Testis (tissue), 2 donors: ENCODE measurements at regions not wholly inside any gene's neighbourhood (a gene's known extent, or its start where the extent isn't known, plus 50 kb on each side); places are given as distances from the start of the nearest gene placed in this dataset.

Experiments used
- DNase-seq: peaks from one replicate; pipeline ENCODE4 v3.0.0-alpha.2; 2019
- H3K27ac ChIP-seq, 2 donors: fragments of 200-600 bp; sonication (generic); one replicate each; pipeline ENCODE4 v1.5.1; 2019
- H3K27me3 ChIP-seq: fragments of 200-600 bp; sonication (generic); one replicate; pipeline ENCODE4 v1.5.1; 2019
- H3K36me3 ChIP-seq: fragments of 200-600 bp; sonication (generic); one replicate; pipeline ENCODE4 v1.5.1; 2017; ENCODE audit warnings: low read depth; ENCODE audit errors: missing control alignments
- H3K4me1 ChIP-seq: fragments of 200-600 bp; sonication (generic); one replicate; pipeline ENCODE4 v1.5.1; 2019
- H3K4me3 ChIP-seq, 2 donors: fragments of 200-600 bp; sonication (generic); one replicate each; pipeline ENCODE4 v1.5.1; 2017 to 2019
- H3K9me3 ChIP-seq: fragments of 200-600 bp; sonication (generic); one replicate; pipeline ENCODE4 v1.5.1; 2017
- CTCF ChIP-seq, 3 experiments: fragments of 450-650 bp in 2 of 3; fragments of 200-600 bp in 1 of 3; sonication (generic) in 1 of 3; IDR thresholded peaks; one replicate each; pipeline ENCODE4 v1.5.1; 2016 to 2019; ENCODE audit warnings: antibody characterized with exemption in 3 of 3, mild to moderate bottlenecking in 2 of 3, moderate library complexity in 1 of 3
- POLR2A ChIP-seq: fragments of 450-650 bp; IDR thresholded peaks from one replicate; pipeline ENCODE4 v1.6.1; 2017; ENCODE audit warnings: antibody characterized with exemption, mild to moderate bottlenecking, moderate library complexity
- WGBS, 2 donors: methylation state at CpG; one replicate each; pipeline ENCODE4 v1.1.5; 2018; 5-methylcytosine and 5-hydroxymethylcytosine counted together
- intact Hi-C: fragments of 100-400 bp; cut with DNase I; formaldehyde crosslinking; loops from one replicate; pipeline ENCODE4 v1.15.1; 2023; ENCODE audit warnings: low total_unique reads

GRCh38 chr20:11212272-11212671, 538.5 kb upstream of the JAG1 start:
- DNase-seq = no peak
- no peaks in the 10 kb centered on the region for H3K27me3 ChIP-seq
- intact Hi-C loops = no loop called here

GRCh38 chr20:11212902-11213301, 539.1 kb upstream of the JAG1 start:
- DNase-seq = no peak
- intact Hi-C loops = no loop called here
- WGBS, 2 donors = 87 to 89% methylated on average over 5 of the region's 5 CpGs
- H3K27ac ChIP-seq = no peak overlapping the region
- H3K4me3 ChIP-seq = no peak overlapping the region
- H3K9me3 ChIP-seq = no peaks in the 10 kb centered on the region
- no peaks in the 10 kb centered on the region for H3K27me3 ChIP-seq
- peaks cover 10% of the 10 kb centered on the region for H3K4me1 ChIP-seq
- no peaks in the 10 kb centered on the region for H3K36me3 ChIP-seq
- TF ChIP-seq POLR2A = no peak

More at GRCh38 chr20:11212272-11212671, 538.5 kb upstream of the JAG1 start:
- no peak for TF ChIP-seq CTCF (IDR thresholded peaks at IDR 0.05)
- TF ChIP-seq POLR2A = no peak
- Histone ChIP-seq H3K4me1 (peaks cover 7% of the 10 kb centered on the region), H3K36me3 (no peaks in the 10 kb centered on the region), H3K4me3 (no peak overlapping the region), H3K27ac (no peak overlapping the region), H3K9me3 (no peaks in the 10 kb centered on the region)
- 86 to 91% methylated on average over 3 of the region's 3 CpGs for WGBS, 2 donors

- H3K9me3 ChIP-seq = no peaks in the 10 kb centered on the region
- H3K4me3 ChIP-seq = no peak overlapping the region
- no peaks in the 10 kb centered on the region for H3K36me3 ChIP-seq
- TF ChIP-seq CTCF (IDR thresholded peaks at IDR 0.05) = no peak
- TF ChIP-seq POLR2A = no peak
- 92 to 94% methylated on average over 6 of the region's 6 CpGs for WGBS, 2 donors
- intact Hi-C loops = no loop called here
- H3K27me3 ChIP-seq = no peaks in the 10 kb centered on the region
- H3K27ac ChIP-seq = no peak overlapping the region
- DNase-seq = no peak
- H3K4me1 ChIP-seq = peaks cover 10% of the 10 kb centered on the region
Observed at GRCh38 chr20:11214256-11214840, 540.5 kb upstream of the JAG1 start.

GRCh38 chr20:11216451-11217314, 542.9 kb upstream of the JAG1 start:
- Histone ChIP-seq H3K27ac (no peak overlapping the region), H3K36me3 (no peaks in the 10 kb centered on the region)

More at GRCh38 chr20:11216451-11217314, 542.9 kb upstream of the JAG1 start:
- intact Hi-C loops = no loop called here
- 48 to 64% methylated on average over 7 of the region's 7 CpGs for WGBS, 2 donors
- H3K4me3 ChIP-seq = no peak overlapping the region
- no peak for DNase-seq
- peaks cover 19% of the 10 kb centered on the region for H3K4me1 ChIP-seq
- no peaks in the 10 kb centered on the region for H3K27me3 ChIP-seq
- TF ChIP-seq CTCF (IDR thresholded peaks at IDR 0.05) = no peak
- TF ChIP-seq POLR2A = no peak
- no peaks in the 10 kb centered on the region for H3K9me3 ChIP-seq
